NCI-H1092 (cell line): ENCODE measurements at regions not wholly inside any gene's neighbourhood (a gene's known extent, or its start where the extent isn't known, plus 50 kb on each side); places are given as distances from the start of the nearest gene placed in this dataset.
"Not testable (repeated sequence)": the region's sequence is repeated elsewhere in the genome, so short reads cannot be mapped to it uniquely, and the experiment has no call there.

ENCODE experiments used
- DNase-seq: peaks from one replicate; lab custom pipeline; 2025; lab: John Stamatoyannopoulos, UW

DNA sequence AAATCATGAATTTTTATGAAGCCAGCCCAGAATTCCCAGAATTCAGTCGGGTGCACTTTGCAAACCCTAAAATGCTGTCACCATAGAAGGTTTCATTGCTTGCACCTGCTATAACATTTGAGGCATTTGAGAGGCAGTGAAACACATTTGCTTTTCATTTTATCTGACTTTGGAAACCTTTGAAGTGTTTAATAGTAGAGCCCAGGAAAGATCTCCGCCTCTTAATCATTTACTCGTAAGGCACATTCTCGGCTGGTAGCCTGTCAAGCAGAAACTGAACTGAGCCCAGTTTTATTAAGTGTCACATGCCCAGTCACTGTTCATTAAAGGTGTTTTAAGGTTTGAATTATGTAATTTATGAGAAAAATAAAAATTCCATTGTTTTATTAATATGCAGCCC lies 247.6 kb downstream of the EMX2 start:
- no peak for DNase-seq

DNA sequence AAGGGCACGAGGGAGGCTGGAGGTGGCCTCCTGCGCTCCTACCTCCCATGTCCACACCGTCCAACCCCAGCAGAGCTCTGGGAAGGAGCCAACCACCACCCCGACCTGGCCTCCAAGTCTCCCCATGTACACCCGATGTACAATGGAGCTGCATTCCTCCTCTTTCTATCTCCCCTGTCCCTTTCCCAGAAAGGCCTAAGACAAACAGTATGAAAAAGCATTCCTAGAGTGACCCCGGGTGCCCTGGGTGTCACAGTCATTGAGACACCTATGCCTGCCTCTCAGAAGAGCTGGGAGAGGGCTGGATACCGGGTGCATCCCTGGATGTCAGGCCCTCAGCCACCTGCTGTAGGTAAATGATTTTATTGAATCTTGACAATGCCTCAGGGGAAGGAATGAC lies 248.1 kb downstream of the EMX2 start:
- DNase-seq = no peak

DNA sequence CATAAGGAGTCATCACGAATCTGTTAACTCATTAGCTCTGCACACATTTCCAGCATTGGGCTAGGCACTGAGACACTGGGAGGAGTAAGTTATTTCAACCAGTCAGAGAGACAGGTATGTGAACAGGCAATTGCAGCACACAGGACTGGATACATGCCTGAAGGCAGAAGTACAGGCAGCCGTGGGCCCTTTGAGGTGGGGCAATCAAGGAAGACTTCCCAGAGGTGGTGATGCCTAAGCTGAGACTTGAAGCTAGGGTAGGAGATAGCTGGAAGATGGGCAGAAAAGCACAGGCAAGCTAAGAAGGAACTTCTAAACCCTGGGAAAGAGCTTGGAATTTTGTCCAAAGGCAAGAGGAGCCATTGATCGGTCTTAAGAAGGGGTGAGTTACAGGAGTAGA lies 249.7 kb downstream of the EMX2 start:
- DNase-seq = no peak

DNA sequence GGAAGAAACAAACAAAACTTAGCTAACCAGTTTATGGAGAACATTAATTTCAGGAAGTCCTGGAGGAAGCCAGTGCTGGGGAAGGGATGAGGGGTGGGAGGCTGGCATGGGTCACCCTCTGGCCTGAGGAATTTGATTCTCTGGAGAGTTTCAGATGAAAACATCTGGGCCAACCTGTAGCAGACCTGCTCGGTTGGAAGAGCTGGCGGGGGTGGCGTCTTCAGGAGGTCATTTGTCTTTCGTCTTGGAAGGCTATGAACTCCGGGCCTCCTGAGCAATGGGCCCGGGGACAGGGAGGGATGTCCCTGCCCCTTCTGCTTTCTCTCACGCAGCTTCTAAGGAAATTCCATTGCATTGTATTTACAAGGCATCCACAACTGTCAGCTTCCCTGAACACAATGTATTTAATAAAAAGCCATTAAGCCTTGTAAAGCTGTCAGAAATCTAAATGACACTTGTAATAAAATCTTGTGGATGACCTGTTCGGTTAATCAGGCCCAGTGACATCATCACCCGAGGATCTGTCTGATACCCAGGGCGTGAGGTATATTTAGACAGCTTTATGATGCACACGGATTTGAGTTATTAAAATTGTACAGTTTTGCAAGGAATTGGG lies 250.5 kb downstream of the RAB11FIP2 start:
- DNase-seq = no peak

DNA sequence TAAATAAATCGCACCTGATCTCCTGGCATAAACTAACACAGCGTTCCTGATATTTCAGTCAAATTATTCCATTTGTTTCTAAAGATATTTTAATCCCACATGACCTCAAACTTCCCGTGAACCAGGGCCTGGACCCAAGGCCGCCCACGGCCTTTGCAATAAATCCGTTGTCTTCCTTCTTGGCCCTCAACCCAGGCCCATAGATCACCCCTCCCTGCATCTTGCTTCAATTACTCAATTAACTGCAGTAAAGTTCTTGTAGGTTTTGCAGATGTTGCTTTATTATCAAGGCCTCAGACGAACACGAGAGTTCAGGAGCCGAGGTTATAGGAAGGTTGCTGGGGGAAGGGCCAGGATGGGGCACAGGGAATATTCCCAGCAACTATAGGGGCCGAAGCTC lies 249.4 kb downstream of the RAB11FIP2 start:
- DNase-seq = no peak

DNA sequence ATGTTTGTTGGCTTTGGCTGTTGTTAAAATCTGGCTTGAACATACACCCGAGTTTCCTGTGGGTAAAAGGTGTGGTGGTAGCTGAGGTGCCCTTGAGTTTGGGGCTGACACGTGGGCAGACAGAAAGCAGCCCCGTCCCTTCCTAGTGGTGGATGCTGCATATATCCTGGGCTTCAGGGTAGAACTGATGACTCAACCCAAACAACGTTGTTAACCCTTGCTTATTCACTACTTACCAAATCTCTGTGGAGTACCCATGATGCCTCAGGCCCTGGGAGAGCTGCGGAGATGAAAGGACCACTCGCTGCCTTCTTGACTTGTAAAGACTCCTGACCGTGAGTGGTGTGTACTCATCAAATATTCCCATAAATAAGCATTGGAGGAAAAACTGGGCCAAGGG lies 245.1 kb downstream of the RAB11FIP2 start:
- DNase-seq = no peak

DNA sequence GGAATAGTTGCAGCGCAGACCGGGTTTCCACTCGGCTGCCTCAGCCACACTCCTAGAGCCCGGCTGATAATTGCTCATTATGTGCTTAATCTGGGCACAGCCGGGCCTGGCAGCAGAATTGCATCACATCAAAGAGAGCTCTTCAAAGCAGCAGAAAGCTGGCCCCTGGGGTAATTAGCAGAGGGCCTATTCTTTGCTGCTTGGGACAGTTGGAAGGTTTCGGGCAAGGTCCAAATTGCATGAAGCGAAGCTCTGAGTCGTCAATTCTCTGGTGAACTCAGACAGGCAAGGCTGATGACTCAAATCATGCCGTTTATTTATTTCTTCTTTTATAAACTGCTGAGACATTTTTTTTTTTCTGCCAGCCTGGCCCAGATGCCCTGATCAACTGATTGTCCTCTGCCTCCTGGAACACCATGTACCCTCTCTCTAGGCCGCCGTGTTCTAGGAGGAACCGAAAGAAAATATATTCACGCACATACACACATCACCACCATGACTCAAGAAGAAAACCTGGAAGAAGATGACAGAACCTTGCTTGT lies 242.2 kb downstream of the RAB11FIP2 start:
- no peak for DNase-seq

DNA sequence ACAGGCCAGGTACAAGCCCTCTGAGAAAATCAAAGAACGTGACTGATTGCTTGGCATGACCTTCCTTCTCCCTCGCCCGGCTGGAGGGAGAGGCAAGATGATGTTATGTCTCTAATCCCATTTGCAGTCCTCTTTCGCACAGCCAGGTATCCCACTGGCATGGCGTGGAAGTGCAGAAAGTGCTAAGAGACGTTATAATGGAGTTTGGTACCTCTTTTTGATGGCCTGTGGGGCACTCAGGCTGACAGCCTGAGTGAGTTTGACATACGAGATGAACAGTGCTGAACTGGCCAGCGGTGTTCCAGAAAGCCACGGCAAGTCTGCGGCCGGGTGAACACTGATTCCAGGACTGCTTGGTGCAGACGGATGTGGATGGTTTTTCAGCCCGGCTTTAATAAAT lies 241.6 kb downstream of the RAB11FIP2 start:
- no peak for DNase-seq

DNA sequence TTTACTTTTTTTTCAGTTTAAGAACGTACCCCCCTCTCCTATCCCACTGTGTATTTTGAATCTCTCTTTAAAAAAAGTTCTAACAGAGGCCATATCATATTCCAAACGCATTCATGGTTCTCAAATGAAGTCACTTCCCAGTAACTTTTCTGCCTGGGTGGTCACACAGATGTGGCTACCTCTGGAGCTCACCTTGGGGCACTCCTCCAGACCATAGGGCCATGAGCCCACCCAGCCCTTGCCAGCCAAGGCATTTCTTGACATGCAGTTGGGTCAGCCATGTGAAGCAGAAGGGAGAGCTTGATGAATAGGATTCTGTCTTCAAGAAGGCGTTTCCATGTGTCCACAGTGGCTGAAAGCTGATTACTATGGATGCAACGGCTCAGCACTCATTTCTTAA lies 239.3 kb downstream of the RAB11FIP2 start:
- no peak for DNase-seq

DNA sequence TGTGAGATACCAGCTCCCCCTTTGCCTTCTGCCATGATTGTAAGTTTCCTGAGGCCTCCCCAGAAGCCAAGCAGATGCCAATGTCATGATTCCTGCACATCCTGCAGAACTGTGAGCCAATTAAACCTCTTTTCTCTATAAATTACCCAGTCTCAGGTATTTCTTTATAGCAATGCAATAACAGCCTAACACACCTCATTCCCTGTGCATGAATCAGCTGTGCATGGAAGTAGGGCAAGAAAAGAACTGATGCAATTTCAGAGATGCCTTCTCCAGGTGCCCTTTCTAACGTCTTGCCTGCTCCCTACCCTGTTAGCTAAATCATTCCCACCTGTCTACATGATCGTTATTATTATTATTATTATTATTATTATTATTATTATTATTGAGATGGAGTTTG lies 230.9 kb downstream of the RAB11FIP2 start:
- not testable (repeated sequence) for DNase-seq

DNA sequence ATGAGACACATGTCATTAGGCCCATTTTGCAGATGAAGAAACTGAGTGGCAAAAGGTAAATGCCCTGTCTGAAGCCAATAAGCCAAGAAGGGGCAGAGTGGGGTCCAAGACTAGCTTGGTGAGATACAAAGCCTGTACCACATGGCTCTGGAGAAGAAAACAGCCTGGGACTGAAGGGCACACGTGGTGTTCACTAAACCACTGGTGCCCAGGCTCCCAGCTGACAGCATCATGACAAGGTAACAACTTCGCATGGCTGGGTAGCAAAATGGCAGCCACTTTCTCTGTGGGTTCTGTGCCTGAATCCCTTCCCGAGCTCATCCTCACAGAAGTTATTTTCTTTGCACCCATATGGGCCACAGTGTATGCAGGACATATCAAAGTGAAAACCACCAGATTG lies 229.6 kb downstream of the RAB11FIP2 start:
- no peak for DNase-seq

DNA sequence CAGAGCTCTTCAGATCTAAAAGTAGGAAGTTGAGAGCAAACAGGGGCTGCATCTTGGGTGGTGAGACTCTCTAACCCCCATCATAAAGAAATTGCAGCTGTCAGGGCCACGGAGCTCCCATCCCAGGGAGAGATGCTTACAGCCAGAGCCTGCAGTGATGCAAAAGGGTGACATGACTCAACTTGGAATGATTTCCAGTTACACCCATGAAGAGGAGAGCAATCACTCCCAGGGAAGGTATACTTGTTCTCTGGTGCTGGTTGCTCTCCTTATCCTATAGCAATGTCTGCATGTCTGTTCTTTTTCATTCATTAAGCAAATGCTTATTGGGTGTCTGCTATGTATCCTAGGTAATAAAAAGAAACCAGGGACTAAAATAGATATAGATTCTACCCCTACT lies 228.0 kb downstream of the RAB11FIP2 start:
- DNase-seq = no peak

DNA sequence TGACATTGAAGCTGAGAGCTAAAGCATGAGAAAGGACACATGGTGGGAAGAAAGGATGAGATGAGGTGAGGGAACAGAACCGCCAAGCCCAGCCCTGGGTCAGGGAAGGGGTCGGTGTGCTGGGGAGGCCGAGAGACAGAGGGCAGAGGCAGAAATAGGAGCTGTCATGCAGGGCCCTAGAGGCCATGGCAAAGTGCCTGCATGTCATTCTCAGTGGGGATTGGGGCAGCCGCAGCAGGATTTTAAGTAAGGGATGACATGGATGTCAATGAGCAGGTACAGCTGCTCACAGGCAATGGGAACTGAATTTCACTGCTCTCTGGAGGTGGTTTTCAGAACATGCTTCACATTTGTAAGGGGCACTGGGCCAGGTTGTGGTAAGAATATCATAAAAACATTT lies 227.4 kb downstream of the RAB11FIP2 start:
- DNase-seq = no peak

DNA sequence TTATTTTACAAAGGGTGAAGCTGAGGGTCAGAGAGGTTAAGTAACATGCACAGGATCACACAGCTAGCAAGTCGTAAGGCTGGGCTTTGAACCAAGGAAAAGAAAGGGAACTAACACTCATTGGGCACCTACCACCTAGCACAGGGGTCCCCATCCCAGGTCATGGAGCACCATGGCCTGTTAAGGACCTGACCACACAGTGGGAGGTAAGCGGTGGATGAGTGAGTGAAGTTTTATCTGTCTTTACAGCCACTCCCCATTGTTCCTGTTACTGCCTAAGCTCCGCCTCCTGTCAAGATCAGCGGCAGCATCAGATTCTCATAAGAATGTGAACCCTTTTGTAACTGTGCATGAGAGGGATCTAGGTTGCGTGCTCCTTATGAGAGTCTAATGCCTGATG lies 222.8 kb downstream of the RAB11FIP2 start:
- no peak for DNase-seq

DNA sequence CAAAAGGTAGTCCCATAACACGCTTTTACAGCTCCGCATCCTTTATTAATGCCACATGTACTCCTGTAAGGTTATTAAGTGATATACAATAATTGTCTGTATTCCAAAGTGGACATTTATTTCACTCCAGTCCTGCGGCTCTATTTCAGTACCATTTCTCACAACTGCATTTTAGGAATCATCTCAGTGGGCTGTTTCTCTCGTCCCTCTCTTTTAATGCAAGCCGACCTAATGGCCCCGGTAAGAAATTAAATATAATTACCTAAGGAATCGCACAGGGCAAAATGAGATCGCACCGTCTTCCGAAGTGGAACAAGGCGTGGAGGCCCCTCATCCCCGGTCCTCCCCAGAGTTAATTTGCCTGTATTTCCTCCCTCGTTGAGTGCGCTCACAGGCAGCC lies 216.5 kb downstream of the RAB11FIP2 start:
- DNase-seq = no peak

DNA sequence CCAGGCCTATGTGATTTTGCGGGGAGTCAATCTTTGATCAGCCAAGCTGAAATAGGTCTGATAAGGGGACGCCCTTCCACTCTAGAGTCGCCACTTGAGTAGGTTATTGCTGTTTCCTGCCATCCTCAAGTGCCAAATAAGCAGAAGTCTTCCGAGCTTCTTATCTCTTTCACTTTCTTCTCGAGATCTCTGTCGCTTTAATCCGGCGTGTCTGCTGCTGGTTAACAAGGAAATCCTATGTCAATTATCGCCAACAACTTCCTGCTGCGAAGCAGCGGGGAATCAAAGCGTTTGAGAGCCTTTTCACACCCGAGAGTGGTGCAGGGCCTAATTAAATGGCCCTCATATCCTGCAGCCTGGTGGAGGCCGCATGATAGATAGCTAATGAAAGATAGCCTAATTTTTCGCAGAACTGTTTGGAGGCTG lies 215.9 kb downstream of the RAB11FIP2 start:
- DNase-seq = no peak

DNA sequence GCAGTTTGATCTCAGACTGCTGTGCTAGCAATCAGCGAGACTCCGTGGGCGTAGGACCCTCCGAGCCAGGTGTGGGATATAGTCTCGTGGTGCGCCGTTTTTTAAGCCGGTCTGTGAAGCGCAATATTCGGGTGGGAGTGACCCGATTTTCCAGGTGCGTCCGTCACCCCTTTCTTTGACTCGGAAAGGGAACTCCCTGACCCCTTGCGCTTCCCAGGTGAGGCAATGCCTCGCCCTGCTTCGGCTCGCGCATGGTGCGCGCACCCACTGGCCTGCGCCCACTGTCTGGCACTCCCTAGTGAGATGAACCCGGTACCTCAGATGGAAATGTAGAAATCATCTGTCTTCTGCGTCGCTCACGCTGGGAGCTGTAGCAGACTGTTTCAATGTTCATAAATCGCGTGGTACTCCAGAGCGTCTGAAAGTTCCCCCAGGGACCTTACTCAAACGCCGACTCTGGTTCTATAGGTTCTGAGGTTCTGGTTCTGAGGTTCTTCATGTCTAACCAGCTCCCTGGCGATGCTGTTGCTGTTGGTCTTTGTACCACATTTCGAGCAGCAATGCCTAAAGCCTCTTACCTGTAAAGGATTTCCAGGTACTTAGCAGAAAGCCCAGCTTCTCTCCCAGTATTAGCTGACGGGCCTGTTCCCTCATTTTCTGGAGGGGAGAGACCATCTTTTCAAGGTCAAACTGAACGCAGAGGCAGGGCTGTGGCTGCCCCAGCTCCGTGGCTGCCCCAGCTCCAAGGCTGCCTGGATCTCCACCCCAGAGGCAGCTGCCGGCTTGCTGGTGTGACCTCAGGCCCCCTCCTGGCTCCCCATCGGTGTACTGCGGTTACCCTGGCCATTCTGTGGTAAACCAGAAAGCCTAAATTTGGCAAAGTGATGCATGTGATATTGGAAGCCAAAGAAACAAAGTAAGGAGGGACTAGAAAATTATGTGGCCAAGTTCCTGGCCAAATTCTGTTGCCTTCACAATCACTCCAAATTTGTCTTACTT lies 207.9 kb downstream of the RAB11FIP2 start:
- not testable (repeated sequence) for DNase-seq

DNA sequence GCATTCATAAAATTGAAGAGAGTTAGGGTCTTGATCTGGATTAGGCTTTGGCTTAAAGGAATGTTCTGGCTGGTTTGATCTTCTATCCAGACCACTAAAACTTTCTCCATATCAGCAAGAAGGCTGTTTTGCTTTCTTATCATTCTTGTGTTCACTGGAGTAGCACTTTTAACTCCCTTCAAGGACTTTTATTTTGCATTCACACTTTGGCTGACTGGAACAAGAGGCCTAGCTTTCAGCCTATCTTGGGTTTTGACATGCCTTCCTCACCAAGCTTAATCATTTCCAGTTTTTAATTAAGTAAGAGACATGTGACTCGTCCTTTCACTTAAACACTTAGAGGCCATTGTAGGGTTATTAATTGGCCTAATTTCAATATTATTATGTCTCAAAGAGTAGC lies 190.3 kb downstream of the RAB11FIP2 start:
- DNase-seq = not testable (repeated sequence)

DNA sequence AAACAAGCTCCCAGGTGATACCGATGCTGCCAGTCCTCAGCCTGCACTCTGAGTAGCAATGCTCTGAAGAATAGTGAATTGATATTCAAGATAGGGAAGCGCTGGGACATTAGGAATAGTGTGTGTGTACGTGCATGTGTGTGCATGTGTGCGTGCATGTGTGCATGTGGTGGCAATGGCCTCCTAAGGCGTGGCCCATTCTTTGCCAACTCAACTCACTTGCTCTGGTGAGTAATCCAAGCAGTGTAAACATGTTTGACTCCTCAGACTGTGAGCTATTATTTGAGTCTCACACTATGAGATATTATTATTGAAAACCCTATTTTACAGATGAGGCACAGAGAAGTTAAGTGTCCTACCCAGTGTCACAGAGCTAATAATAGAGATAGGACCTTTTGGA lies 186.6 kb downstream of the RAB11FIP2 start:
- DNase-seq = no peak

DNA sequence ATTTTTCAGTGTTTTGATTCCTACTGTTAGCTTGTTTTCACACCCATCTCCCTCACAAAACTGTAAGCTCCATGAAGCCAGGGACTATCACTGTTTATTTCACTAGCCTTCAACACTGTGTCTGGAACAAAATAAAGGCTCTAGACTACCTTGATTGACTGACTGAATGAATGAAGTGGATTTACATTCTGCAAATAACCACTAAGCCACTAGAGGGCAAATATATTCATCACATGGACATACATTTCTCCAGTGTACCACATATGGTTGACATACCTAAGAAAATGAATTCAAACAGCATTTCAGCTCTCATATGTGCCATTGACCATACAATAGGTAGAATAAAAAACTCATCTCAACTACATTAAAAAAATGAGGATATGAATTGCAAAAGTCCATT lies 185.9 kb downstream of the RAB11FIP2 start:
- DNase-seq = no peak

DNA sequence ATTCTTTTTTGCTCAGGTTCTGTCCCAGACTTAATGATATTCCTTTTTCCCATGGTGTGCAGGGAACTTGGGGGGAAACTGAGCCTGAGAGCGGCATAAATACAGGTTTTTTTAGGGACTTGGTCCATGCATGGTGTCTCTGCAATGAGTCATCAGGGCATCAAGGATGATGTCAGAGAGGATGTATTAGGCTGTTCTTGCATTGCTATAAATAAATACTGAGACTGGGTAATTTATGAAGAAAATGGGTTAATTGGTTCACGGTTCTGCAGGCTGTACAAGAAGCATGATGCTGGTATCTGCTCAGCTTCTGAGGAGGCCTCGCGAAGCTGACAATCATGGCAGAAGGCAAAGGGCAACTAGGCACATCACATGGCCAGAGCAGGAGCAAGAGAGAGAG lies 185.4 kb downstream of the RAB11FIP2 start:
- DNase-seq = no peak

DNA sequence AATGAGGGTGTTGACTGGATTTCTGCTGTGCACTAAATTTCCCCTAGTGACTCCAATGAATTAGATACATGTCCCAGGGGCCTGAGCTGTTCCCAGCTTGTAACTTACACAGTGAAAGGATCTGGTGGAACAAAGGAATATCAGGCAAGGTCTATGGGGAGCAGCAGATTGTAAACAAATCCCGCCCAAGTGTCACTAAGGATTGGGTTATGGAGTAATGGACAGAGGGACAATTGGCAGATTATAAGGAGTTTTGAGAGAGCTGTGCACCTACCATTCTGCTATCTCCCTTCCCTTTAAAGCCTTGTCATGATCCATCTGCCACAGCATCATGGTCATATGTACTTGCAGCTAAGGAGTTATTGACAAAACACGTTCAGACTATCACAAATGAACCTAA lies 183.0 kb downstream of the RAB11FIP2 start:
- no peak for DNase-seq

DNA sequence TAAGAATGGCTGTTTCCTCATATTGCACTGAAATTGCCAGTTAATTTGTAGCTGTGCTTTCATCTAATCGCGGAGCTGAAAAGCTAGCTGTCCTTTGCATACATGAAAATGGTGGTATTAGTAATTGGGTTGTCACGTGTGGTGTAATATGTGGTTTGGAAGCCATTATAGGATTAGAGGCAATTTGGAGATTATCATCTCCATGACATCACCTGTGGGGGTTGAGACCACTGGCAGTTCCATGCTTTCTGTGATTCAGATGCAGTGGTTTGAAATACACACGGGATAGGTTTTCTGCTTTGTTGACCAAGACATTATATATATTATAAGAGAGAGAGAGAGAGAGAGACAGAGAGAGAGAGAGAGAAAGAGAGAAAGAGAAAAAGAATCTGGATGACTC lies 180.8 kb downstream of the RAB11FIP2 start:
- DNase-seq = no peak
